Type B pancreatic cell (in vitro differentiated cells): ENCODE measurements at regions not wholly inside any gene's neighbourhood (a gene's known extent, or its start where the extent isn't known, plus 50 kb on each side); places are given as distances from the start of the nearest gene placed in this dataset.

Experiments
- DNase-seq: peaks from one replicate; pipeline ENCODE4 v3.0.0; 2021; ENCODE audit warnings: mixed read lengths; ENCODE audit not compliant: unreplicated experiment; ENCODE audit errors: extremely low spot score
- H3K27ac Mint-ChIP-seq: 2 replicates; pipeline ENCODE4 v1.8.0; 2021; ENCODE audit warnings: mild to moderate bottlenecking, mixed read lengths
- H3K27me3 Mint-ChIP-seq: 2 replicates; pipeline ENCODE4 v1.8.0; 2021; ENCODE audit warnings: mixed read lengths
- H3K36me3 Mint-ChIP-seq: 2 replicates; pipeline ENCODE4 v1.8.0; 2021; ENCODE audit warnings: mixed read lengths
- H3K4me1 Mint-ChIP-seq: one replicate; pipeline ENCODE4 v1.8.0; 2021; ENCODE audit warnings: mixed read lengths; ENCODE audit not compliant: unreplicated experiment
- H3K4me3 Mint-ChIP-seq: 2 replicates; pipeline ENCODE4 v1.8.0; 2021; ENCODE audit warnings: mild to moderate bottlenecking, mixed read lengths
- H3K9me3 Mint-ChIP-seq: 2 replicates; pipeline ENCODE4 v1.8.0; 2021; ENCODE audit warnings: mixed read lengths
- CTCF ChIP-seq: fragments of 200-600 bp; sonication (generic); conservative IDR thresholded peaks from 2 replicates; pipeline ENCODE4 v1.5.0; 2021; ENCODE audit warnings: antibody characterized with exemption, mild to moderate bottlenecking

GRCh38 chr9:19614294-19614693 lies 174.5 kb downstream of the SLC24A2 start:
- Mint-ChIP-seq H3K4me1 (no peaks in the 10 kb centered on the region), H3K4me3 (no peak overlapping the region), H3K36me3 (no peaks in the 10 kb centered on the region), H3K27me3 (peaks cover 47% of the 10 kb centered on the region), H3K27ac (no peak overlapping the region), H3K9me3 (no peaks in the 10 kb centered on the region)
- no peak for TF ChIP-seq CTCF
- no peak for DNase-seq

GRCh38 chr9:19600538-19600937 lies 188.3 kb downstream of the SLC24A2 start:
- Mint-ChIP-seq H3K9me3 (no peaks in the 10 kb centered on the region), H3K4me1 (no peaks in the 10 kb centered on the region)

GRCh38 chr9:19598722-19599121 lies 189.9 kb downstream of the ACER2 start:
- no peak for DNase-seq
- H3K27me3 Mint-ChIP-seq, result peaks cover 6% of the 10 kb centered on the region
- TF ChIP-seq CTCF, result no peak
- no peaks in the 10 kb centered on the region for H3K4me1 Mint-ChIP-seq
- H3K9me3 Mint-ChIP-seq, result no peaks in the 10 kb centered on the region
- no peak overlapping the region for H3K27ac Mint-ChIP-seq
- H3K36me3 Mint-ChIP-seq, result no peaks in the 10 kb centered on the region
- no peak overlapping the region for H3K4me3 Mint-ChIP-seq

More at GRCh38 chr9:19600538-19600937, 188.3 kb downstream of the SLC24A2 start:
- Mint-ChIP-seq H3K4me3 (no peak overlapping the region), H3K27ac (no peak overlapping the region), H3K27me3 (peaks cover under 1% of the 10 kb centered on the region), H3K36me3 (no peaks in the 10 kb centered on the region)
- DNase-seq, result no peak
- TF ChIP-seq CTCF, result no peak

GRCh38 chr9:19597176-19597575 lies 188.4 kb downstream of the ACER2 start:
- peaks cover 6% of the 10 kb centered on the region for H3K27me3 Mint-ChIP-seq
- TF ChIP-seq CTCF, result no peak
- no peaks in the 10 kb centered on the region for H3K36me3 Mint-ChIP-seq
- H3K4me3 Mint-ChIP-seq, result no peak overlapping the region
- DNase-seq, result no peak
- H3K9me3 Mint-ChIP-seq, result no peaks in the 10 kb centered on the region
- H3K27ac Mint-ChIP-seq, result no peak overlapping the region
- no peaks in the 10 kb centered on the region for H3K4me1 Mint-ChIP-seq

- TF ChIP-seq CTCF, result no peak
- H3K4me1 Mint-ChIP-seq, result no peaks in the 10 kb centered on the region
- H3K27me3 Mint-ChIP-seq, result peaks cover 12% of the 10 kb centered on the region
Measured at GRCh38 chr9:19595003-19595402, 186.2 kb downstream of the ACER2 start.

GRCh38 chr9:19587678-19588077 lies 178.9 kb downstream of the ACER2 start:
- Mint-ChIP-seq H3K27ac (no peak overlapping the region), H3K36me3 (no peaks in the 10 kb centered on the region)

More at GRCh38 chr9:19595003-19595402, 186.2 kb downstream of the ACER2 start:
- Mint-ChIP-seq H3K9me3 (no peaks in the 10 kb centered on the region), H3K27ac (no peak overlapping the region), H3K4me3 (no peak overlapping the region), H3K36me3 (no peaks in the 10 kb centered on the region)
- DNase-seq, result no peak

More at GRCh38 chr9:19587678-19588077, 178.9 kb downstream of the ACER2 start:
- Mint-ChIP-seq H3K9me3 (no peaks in the 10 kb centered on the region), H3K27me3 (peaks cover 6% of the 10 kb centered on the region), H3K4me1 (no peaks in the 10 kb centered on the region), H3K4me3 (no peak overlapping the region)
- no peak for DNase-seq
- TF ChIP-seq CTCF, result no peak
